RWPE1 (cell line): ENCODE measurements at regions not wholly inside any gene's neighbourhood (a gene's known extent, or its start where the extent isn't known, plus 50 kb on each side); places are given as distances from the start of the nearest gene placed in this dataset.

Experiments used
- CTCF ChIA-PET: fragments of 350-600 bp; sonication (Branson Sonifier 250); formaldehyde crosslinking; extraction: SDS; loops from one replicate; lab custom pipeline; 2021; lab: Yijun Ruan, JAX
- POLR2A ChIA-PET: fragments of 400-600 bp; formaldehyde crosslinking; extraction: SDS; loops from one replicate; lab custom pipeline; 2020; ENCODE audit warnings: antibody characterized with exemption; ENCODE audit not compliant: low non-redundant PET; lab: Yijun Ruan, JAX
- DNase-seq: peaks from one replicate; pipeline ENCODE4 v3.0.0; 2012; ENCODE audit warnings: low spot score
- H3K27ac ChIP-seq: fragments of 450-650 bp; 2 replicates; pipeline ENCODE4 v1.5.1; 2017
- CTCF ChIP-seq: fragments of 450-650 bp; conservative IDR thresholded peaks from 2 replicates; pipeline ENCODE4 v1.5.1; 2017; ENCODE audit warnings: low read depth, mild to moderate bottlenecking

GRCh38 chr5:60333005-60333571 lies 366.9 kb downstream of the DEPDC1B start:
- no peak overlapping the region for H3K27ac ChIP-seq
- DNase-seq: peak; percentile 36
- ChIA-PET POLR2A (no interaction called here), CTCF (interaction anchor here (0.7 kb wide), 1 partner anchor 59 kb away, joined by 3 read pairs; no protein-coding TSS in a partner anchor)
- no peak for TF ChIP-seq CTCF

- peak; percentile 88 for DNase-seq
- ChIA-PET POLR2A (no interaction called here), CTCF (no interaction called here)
- H3K27ac ChIP-seq: no peak overlapping the region
- no peak for TF ChIP-seq CTCF
These were observed 367.5 kb downstream of the DEPDC1B start for GRCh38 chr5:60332244-60333004.

GRCh38 chr5:60330236-60330635 lies 369.7 kb downstream of the DEPDC1B start:
- H3K27ac ChIP-seq: no peak overlapping the region
- TF ChIP-seq CTCF: no peak
- CTCF ChIA-PET: no interaction called here
- DNase-seq: no peak
- POLR2A ChIA-PET: no interaction called here

GRCh38 chr5:60325870-60326269 lies 374.1 kb downstream of the DEPDC1B start:
- CTCF ChIA-PET: no interaction called here
- no peak for TF ChIP-seq CTCF
- DNase-seq: no peak
- POLR2A ChIA-PET: no interaction called here
- no peak overlapping the region for H3K27ac ChIP-seq

- TF ChIP-seq CTCF: no peak
- no peak overlapping the region for H3K27ac ChIP-seq
- ChIA-PET CTCF (interaction anchor here (0.6 kb wide), 1 partner anchor 1378 kb away, joined by 3 read pairs; no protein-coding TSS in a partner anchor), POLR2A (no interaction called here)
- DNase-seq: no peak
These were observed 376.4 kb downstream of the DEPDC1B start for GRCh38 chr5:60323596-60323995.

- TF ChIP-seq CTCF: no peak
- CTCF ChIA-PET: no interaction called here
- POLR2A ChIA-PET: no interaction called here
- DNase-seq: no peak
- no peak overlapping the region for H3K27ac ChIP-seq
These were observed 387.9 kb downstream of the DEPDC1B start for GRCh38 chr5:60312098-60312497.
